Gastroesophageal sphincter (tissue), 3 donors: ENCODE measurements at regions not wholly inside any gene's neighbourhood (a gene's known extent, or its start where the extent isn't known, plus 50 kb on each side); places are given as distances from the start of the nearest gene placed in this dataset.

Experiments used
- CTCF ChIP-seq, 4 experiments: fragments of 200-600 bp in 2 of 4; fragments of 450-650 bp in 2 of 4; sonication (generic) in 1 of 4; IDR thresholded peaks; one replicate each; pipeline ENCODE4 v1.5.1; 2017 to 2019; ENCODE audit warnings: antibody characterized with exemption in 4 of 4, mild to moderate bottlenecking in 2 of 4, moderate library complexity in 2 of 4
- POLR2AphosphoS5 ChIP-seq: sonication (generic); formaldehyde crosslinking; IDR thresholded peaks from one replicate; pipeline ENCODE4 v1.6.1; 2017; ENCODE audit warnings: antibody characterized with exemption

DNA sequence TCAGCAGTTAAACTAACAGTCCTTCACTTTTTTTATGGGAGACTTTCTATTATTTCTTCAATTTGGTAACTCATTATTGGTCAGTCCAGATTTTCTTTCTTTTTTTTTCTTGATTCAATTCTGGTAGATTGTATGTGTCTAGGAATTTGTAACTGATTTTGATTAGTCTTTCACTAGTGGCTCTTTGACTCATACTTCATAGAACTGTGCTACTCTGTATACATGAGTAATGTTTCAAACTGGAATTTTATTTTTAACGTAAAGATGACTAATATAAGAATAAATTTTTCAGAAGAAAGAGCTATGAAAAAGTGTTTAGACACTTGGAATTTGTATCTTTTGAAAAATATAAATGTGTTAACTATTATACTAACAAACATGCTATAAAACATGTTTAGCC lies 813.0 kb downstream of the TRAM1L1 start:
- TF ChIP-seq CTCF (IDR thresholded peaks at IDR 0.05) (no peak), POLR2AphosphoS5 (no peak)
